ENCODE measurements at regions not wholly inside any gene's neighbourhood (a gene's known extent, or its start where the extent isn't known, plus 50 kb on each side); places are given as distances from the start of the nearest gene placed in this dataset.

GRCh38 chr2:172179045-172179701 lies 76.5 kb upstream of the DLX2 start:
- no peak overlapping the region for H3K4me3 ChIP-seq (ENCODE audit: control insufficient read depth, low read depth, low read length)
- no peak for DNase-seq (ENCODE audit: low read depth)
- TF ChIP-seq, protein P1, sequence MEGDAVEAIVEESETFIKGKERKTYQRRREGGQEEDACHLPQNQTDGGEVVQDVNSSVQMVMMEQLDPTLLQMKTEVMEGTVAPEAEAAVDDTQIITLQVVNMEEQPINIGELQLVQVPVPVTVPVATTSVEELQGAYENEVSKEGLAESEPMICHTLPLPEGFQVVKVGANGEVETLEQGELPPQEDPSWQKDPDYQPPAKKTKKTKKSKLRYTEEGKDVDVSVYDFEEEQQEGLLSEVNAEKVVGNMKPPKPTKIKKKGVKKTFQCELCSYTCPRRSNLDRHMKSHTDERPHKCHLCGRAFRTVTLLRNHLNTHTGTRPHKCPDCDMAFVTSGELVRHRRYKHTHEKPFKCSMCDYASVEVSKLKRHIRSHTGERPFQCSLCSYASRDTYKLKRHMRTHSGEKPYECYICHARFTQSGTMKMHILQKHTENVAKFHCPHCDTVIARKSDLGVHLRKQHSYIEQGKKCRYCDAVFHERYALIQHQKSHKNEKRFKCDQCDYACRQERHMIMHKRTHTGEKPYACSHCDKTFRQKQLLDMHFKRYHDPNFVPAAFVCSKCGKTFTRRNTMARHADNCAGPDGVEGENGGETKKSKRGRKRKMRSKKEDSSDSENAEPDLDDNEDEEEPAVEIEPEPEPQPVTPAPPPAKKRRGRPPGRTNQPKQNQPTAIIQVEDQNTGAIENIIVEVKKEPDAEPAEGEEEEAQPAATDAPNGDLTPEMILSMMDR (IDR thresholded peaks at IDR 0.05; ENCODE audit: control insufficient read depth, insufficient read depth, low read depth, low read length, missing control alignments), result no peak

- TF ChIP-seq, protein P1 (IDR thresholded peaks at IDR 0.05; ENCODE audit: control insufficient read depth, insufficient read depth, low read depth, low read length, missing control alignments), result no peak
- no peak for DNase-seq (ENCODE audit: low read depth)
- no peak overlapping the region for H3K4me3 ChIP-seq (ENCODE audit: control insufficient read depth, low read depth, low read length)
Observed at GRCh38 chr2:172181840-172182239, 79.1 kb upstream of the DLX2 start.

GRCh38 chr2:172182624-172183023 lies 79.9 kb upstream of the DLX2 start:
- DNase-seq (ENCODE audit: low read depth), result no peak
- H3K4me3 ChIP-seq (ENCODE audit: control insufficient read depth, low read depth, low read length), result no peak overlapping the region
- TF ChIP-seq, protein P1 (IDR thresholded peaks at IDR 0.05; ENCODE audit: control insufficient read depth, insufficient read depth, low read depth, low read length, missing control alignments), result no peak

DNA sequence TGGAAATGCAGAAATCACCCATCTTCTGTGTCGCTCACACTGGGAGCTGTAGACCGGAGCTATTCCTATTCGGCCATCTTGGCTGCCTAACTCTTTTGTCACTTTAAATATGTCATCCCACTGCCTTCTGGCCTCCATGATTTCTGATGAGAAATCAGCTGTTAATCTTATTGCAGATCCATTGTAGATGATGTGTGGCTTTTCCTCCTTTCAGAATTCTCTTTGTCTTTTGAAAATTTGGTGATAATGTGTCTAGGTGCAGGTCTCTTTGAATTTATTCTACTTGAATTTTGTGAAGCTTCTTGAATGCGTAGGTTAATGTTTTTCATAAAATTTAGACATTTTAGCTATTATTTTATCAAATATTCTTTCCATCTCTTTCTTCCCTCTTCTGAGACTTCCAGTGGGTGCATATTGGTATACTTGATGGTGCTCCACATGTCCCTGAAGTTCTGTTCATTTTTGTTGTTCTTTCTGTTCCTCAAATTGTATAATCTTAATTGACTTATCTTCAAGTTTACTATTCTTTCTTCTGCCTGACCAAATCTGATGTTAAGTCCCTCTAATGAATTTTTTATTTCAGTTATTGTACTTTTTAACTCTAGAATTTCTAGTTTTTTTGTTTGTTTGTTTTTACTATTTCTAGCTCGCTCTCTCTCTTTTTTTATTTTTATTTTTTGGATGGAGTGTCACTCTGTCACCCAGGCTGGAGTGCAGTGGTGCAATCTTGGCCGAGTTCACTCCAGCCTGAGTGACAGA lies 90.8 kb upstream of the DLX2 start:
- no peak overlapping the region for H3K4me3 ChIP-seq (ENCODE audit: control insufficient read depth, low read depth, low read length)
- TF ChIP-seq, protein P1 (IDR thresholded peaks at IDR 0.05; ENCODE audit: control insufficient read depth, insufficient read depth, low read depth, low read length, missing control alignments), result no peak
- no peak for DNase-seq (ENCODE audit: low read depth)

DNA sequence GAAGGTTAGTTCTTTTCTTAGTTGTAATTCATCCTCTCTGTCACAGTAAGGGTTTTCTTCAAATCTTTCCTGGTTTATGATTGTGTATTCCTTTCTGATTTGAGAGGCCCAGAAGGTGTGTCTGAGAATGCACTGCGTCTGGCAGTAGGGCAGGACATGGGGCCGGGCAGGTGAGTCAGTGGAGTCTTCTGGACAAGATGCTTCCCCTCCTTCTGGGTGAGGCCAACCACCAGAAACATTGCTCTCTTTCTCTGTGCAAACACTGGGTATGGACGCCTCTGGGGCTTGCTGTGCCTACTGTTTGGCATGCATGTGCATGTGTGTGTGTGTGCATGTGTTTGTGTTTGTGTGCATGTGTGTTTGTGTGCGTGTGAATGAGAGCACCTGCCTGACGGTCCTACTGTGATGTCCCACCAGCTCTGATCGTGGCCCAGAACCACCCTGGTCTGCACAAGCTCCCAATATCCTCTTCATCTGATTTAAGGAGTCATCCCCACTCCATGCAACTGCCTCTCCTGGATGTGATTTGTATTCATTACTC lies 93.2 kb upstream of the DLX2 start:
- TF ChIP-seq, protein P1 (IDR thresholded peaks at IDR 0.05; ENCODE audit: control insufficient read depth, insufficient read depth, low read depth, low read length, missing control alignments), result no peak
- H3K4me3 ChIP-seq (ENCODE audit: control insufficient read depth, low read depth, low read length), result no peak overlapping the region

GRCh38 chr2:172196768-172197431 lies 94.2 kb upstream of the DLX2 start:
- peak; percentile 50 for DNase-seq (ENCODE audit: low read depth)
- H3K4me3 ChIP-seq (ENCODE audit: control insufficient read depth, low read depth, low read length), result no peak overlapping the region
- TF ChIP-seq, protein P1 (IDR thresholded peaks at IDR 0.05; ENCODE audit: control insufficient read depth, insufficient read depth, low read depth, low read length, missing control alignments), result no peak

More for the DNA sequence above, 93.2 kb upstream of the DLX2 start:
- no peak for DNase-seq (ENCODE audit: low read depth)
